ENCODE measurements at regions not wholly inside any gene's neighbourhood (a gene's known extent, or its start where the extent isn't known, plus 50 kb on each side); places are given as distances from the start of the nearest gene placed in this dataset.
A peak's percentile ranks its signal among the peaks of the same experiment; 100 is the strongest.

DNA sequence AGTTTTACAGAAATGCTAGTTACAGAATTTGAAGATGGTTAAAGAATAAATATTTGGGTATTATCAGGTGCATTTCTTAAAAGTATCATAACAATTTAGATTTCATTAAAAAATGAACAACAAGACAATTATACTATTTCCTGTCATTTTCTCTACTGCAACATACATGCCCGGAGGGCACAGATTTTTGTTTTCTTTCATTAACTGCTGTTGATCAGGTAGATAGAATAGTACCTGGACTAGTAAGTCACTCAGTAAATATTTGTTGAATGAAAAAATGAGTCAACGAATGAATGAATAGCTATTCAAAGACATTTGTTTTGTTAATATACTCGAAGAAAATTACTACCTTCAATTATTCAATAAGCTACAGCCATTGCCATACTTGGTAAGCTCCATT lies 531.2 kb upstream of the VRK2 start:
- no peaks in the 10 kb centered on the region for H3K9me3 ChIP-seq (ENCODE audit: control insufficient read depth in 2 of 3, insufficient read depth in 1 of 3, low read length in 3 of 3)
- TF ChIP-seq CTCF (IDR thresholded peaks at IDR 0.05; ENCODE audit: borderline replicate concordance, extremely low read depth, insufficient read depth): no peak
- H3K4me3 ChIP-seq (ENCODE audit: low read length in 3 of 3): no peak overlapping the region
- H3K9ac ChIP-seq (ENCODE audit: low read length in 3 of 3): no peak overlapping the region
- H3K27ac ChIP-seq (ENCODE audit: low read depth in 2 of 2, low read length in 2 of 2): no peak overlapping the region
- DNase-seq (no peak), FAIRE-seq (no peak)
- H3K36me3 ChIP-seq (ENCODE audit: control insufficient read depth in 2 of 3, insufficient read depth in 3 of 3, low read length in 3 of 3): no peaks in the 10 kb centered on the region
- H3K4me1 ChIP-seq (ENCODE audit: control insufficient read depth in 2 of 3, insufficient read depth in 2 of 3, low read depth in 1 of 3, low read length in 3 of 3): no peaks in the 10 kb centered on the region
- intact Hi-C loops (cut with DNase I): no loop called here
- H3K27me3 ChIP-seq (ENCODE audit: control insufficient read depth, insufficient read depth, low read length): no peaks in the 10 kb centered on the region

GRCh38 chr2:57516698-57517340 lies 529.8 kb upstream of the VRK2 start:
- Histone ChIP-seq H3K4me1 (ENCODE audit: control insufficient read depth in 2 of 3, insufficient read depth in 2 of 3, low read depth in 1 of 3, low read length in 3 of 3) (no peaks in the 10 kb centered on the region), H3K9ac (ENCODE audit: low read length in 3 of 3) (no peak overlapping the region), H3K9me3 (ENCODE audit: control insufficient read depth in 2 of 3, insufficient read depth in 1 of 3, low read length in 3 of 3) (no peaks in the 10 kb centered on the region), H3K27me3 (ENCODE audit: control insufficient read depth, insufficient read depth, low read length) (no peaks in the 10 kb centered on the region), H3K4me3 (ENCODE audit: low read length in 3 of 3) (no peak overlapping the region), H3K27ac (ENCODE audit: low read depth in 2 of 2, low read length in 2 of 2) (no peak overlapping the region), H3K36me3 (ENCODE audit: control insufficient read depth in 2 of 3, insufficient read depth in 3 of 3, low read length in 3 of 3) (no peaks in the 10 kb centered on the region)
- FAIRE-seq: peak; percentile 87
- TF ChIP-seq CTCF (IDR thresholded peaks at IDR 0.05; ENCODE audit: borderline replicate concordance, extremely low read depth, insufficient read depth): peak; percentile 45
- DNase-seq: peak in 2 of 5 donors; percentile 51 to 59
- intact Hi-C loops (cut with DNase I): no loop called here

GRCh38 chr2:57523304-57523703 lies 523.3 kb upstream of the VRK2 start:
- Histone ChIP-seq H3K27me3 (ENCODE audit: control insufficient read depth, insufficient read depth, low read length) (no peaks in the 10 kb centered on the region), H3K9me3 (ENCODE audit: control insufficient read depth in 2 of 3, insufficient read depth in 1 of 3, low read length in 3 of 3) (no peaks in the 10 kb centered on the region), H3K36me3 (ENCODE audit: control insufficient read depth in 2 of 3, insufficient read depth in 3 of 3, low read length in 3 of 3) (no peaks in the 10 kb centered on the region), H3K27ac (ENCODE audit: low read depth in 2 of 2, low read length in 2 of 2) (no peak overlapping the region), H3K4me3 (ENCODE audit: low read length in 3 of 3) (no peak overlapping the region), H3K9ac (ENCODE audit: low read length in 3 of 3) (no peak overlapping the region), H3K4me1 (ENCODE audit: control insufficient read depth in 2 of 3, insufficient read depth in 2 of 3, low read depth in 1 of 3, low read length in 3 of 3) (no peaks in the 10 kb centered on the region)
- DNase-seq: no peak
- FAIRE-seq: no peak
- intact Hi-C loops (cut with DNase I): no loop called here
- TF ChIP-seq CTCF (IDR thresholded peaks at IDR 0.05; ENCODE audit: borderline replicate concordance, extremely low read depth, insufficient read depth): no peak

- H3K9me3 ChIP-seq (ENCODE audit: control insufficient read depth in 2 of 3, insufficient read depth in 1 of 3, low read length in 3 of 3): no peaks in the 10 kb centered on the region
- intact Hi-C loops (cut with DNase I): no loop called here
- H3K27ac ChIP-seq (ENCODE audit: low read depth in 2 of 2, low read length in 2 of 2): no peak overlapping the region
- H3K36me3 ChIP-seq (ENCODE audit: control insufficient read depth in 2 of 3, insufficient read depth in 3 of 3, low read length in 3 of 3): no peaks in the 10 kb centered on the region
- DNase-seq (no peak), FAIRE-seq (no peak)
- no peak overlapping the region for H3K4me3 ChIP-seq (ENCODE audit: low read length in 3 of 3)
- no peak overlapping the region for H3K9ac ChIP-seq (ENCODE audit: low read length in 3 of 3)
- H3K27me3 ChIP-seq (ENCODE audit: control insufficient read depth, insufficient read depth, low read length): no peaks in the 10 kb centered on the region
- H3K4me1 ChIP-seq (ENCODE audit: control insufficient read depth in 2 of 3, insufficient read depth in 2 of 3, low read depth in 1 of 3, low read length in 3 of 3): no peaks in the 10 kb centered on the region
- no peak for TF ChIP-seq CTCF (IDR thresholded peaks at IDR 0.05; ENCODE audit: borderline replicate concordance, extremely low read depth, insufficient read depth)
These were observed 518.9 kb upstream of the VRK2 start for GRCh38 chr2:57527685-57528084.

Data from kidney (tissue), 13 donors.